BJ (cell line): ENCODE measurements at regions not wholly inside any gene's neighbourhood (a gene's known extent, or its start where the extent isn't known, plus 50 kb on each side); places are given as distances from the start of the nearest gene placed in this dataset.

Source experiments
- CTCF ChIA-PET: fragments of 350-600 bp; formaldehyde crosslinking; extraction: SDS; loops from one replicate; lab custom pipeline; 2021; ENCODE audit warnings: antibody characterized with exemption, inconsistent platforms; lab: Yijun Ruan, JAX
- POLR2A ChIA-PET: fragments of 300-600 bp; sonication (Branson Sonifier 250); formaldehyde crosslinking; extraction: SDS; loops from one replicate; lab custom pipeline; 2021; ENCODE audit warnings: antibody characterized with exemption; lab: Charles Lee
- DNase-seq: peaks from one replicate; pipeline ENCODE4 v3.0.0-alpha.2; 2011; ENCODE audit warnings: low read depth
- H3K27me3 ChIP-seq: 2 replicates; pipeline ENCODE4 v1.6.0; 2011; ENCODE audit warnings: low read length; ENCODE audit not compliant: control insufficient read depth, insufficient read depth
- H3K36me3 ChIP-seq: 2 replicates; pipeline ENCODE4 v1.5.1; 2011; ENCODE audit warnings: low read length; ENCODE audit not compliant: control insufficient read depth, insufficient read depth
- H3K4me3 ChIP-seq: 2 replicates; pipeline ENCODE4 v1.5.1; 2011; ENCODE audit warnings: low read depth, mild to moderate bottlenecking, control low read depth, low read length
- CTCF ChIP-seq: IDR thresholded peaks from 2 replicates; pipeline ENCODE4 v1.5.1; 2011; ENCODE audit warnings: low read depth, mild to moderate bottlenecking, control low read depth, inconsistent platforms, low read length, moderate library complexity; ENCODE audit not compliant: insufficient read depth

- Histone ChIP-seq H3K36me3 (no peaks in the 10 kb centered on the region), H3K27me3 (no peaks in the 10 kb centered on the region), H3K4me3 (no peak overlapping the region)
- ChIA-PET CTCF (interaction anchor here (1.1 kb wide), 1 partner anchor 12 kb away, joined by 3 read pairs; no protein-coding TSS in a partner anchor), POLR2A (interaction anchor here (0.6 kb wide), 1 partner anchor 686 kb away, joined by 4 read pairs; no protein-coding TSS in a partner anchor)
- TF ChIP-seq CTCF: no peak
- no peak for DNase-seq
These were observed 131.4 kb downstream of the RPAP3 start for GRCh38 chr12:47574252-47575021.

- POLR2A ChIA-PET: no interaction called here
These were observed 132.6 kb downstream of the RPAP3 start for GRCh38 chr12:47573146-47573659.

GRCh38 chr12:47570151-47570550 lies 135.7 kb downstream of the RPAP3 start:
- DNase-seq: no peak
- ChIA-PET CTCF (no interaction called here), POLR2A (no interaction called here)
- Histone ChIP-seq H3K27me3 (no peaks in the 10 kb centered on the region), H3K36me3 (no peaks in the 10 kb centered on the region), H3K4me3 (no peak overlapping the region)
- TF ChIP-seq CTCF: no peak

More at GRCh38 chr12:47573146-47573659, 132.6 kb downstream of the RPAP3 start:
- CTCF ChIA-PET: interaction anchor here (1.1 kb wide), 1 partner anchor 11 kb away, joined by 3 read pairs; no protein-coding TSS in a partner anchor
- H3K27me3 ChIP-seq: no peaks in the 10 kb centered on the region
- TF ChIP-seq CTCF: no peak
- DNase-seq: no peak
- no peak overlapping the region for H3K4me3 ChIP-seq
- no peaks in the 10 kb centered on the region for H3K36me3 ChIP-seq

- no peak for DNase-seq
- CTCF ChIA-PET: interaction anchor here (0.7 kb wide), 1 partner anchor 12 kb away, joined by 3 read pairs; no protein-coding TSS in a partner anchor
- H3K4me3 ChIP-seq: no peak overlapping the region
- no peak for TF ChIP-seq CTCF
- H3K36me3 ChIP-seq: no peaks in the 10 kb centered on the region
- no peaks in the 10 kb centered on the region for H3K27me3 ChIP-seq
- POLR2A ChIA-PET: no interaction called here
These were observed 143.6 kb downstream of the RPAP3 start for GRCh38 chr12:47562201-47562600.

- no peak for DNase-seq
- Histone ChIP-seq H3K27me3 (no peaks in the 10 kb centered on the region), H3K4me3 (no peak overlapping the region), H3K36me3 (no peaks in the 10 kb centered on the region)
- POLR2A ChIA-PET: no interaction called here
- CTCF ChIA-PET: no interaction called here
- TF ChIP-seq CTCF: no peak
These were observed 144.1 kb downstream of the RPAP3 start for GRCh38 chr12:47561746-47562145.
